Ureter (tissue), 1 donor: ENCODE measurements at regions not wholly inside any gene's neighbourhood (a gene's known extent, or its start where the extent isn't known, plus 50 kb on each side); places are given as distances from the start of the nearest gene placed in this dataset.

Experiments used
- DNase-seq: peaks from one replicate; pipeline ENCODE4 v3.0.0-alpha.2; 2020; ENCODE audit warnings: low spot score
- donor health status: DM: yes; HTN: yes; CAD: no.

- DNase-seq = no peak
Observed at GRCh38 chr10:4485636-4486035, 340.4 kb upstream of the AKR1E2 start.

DNA sequence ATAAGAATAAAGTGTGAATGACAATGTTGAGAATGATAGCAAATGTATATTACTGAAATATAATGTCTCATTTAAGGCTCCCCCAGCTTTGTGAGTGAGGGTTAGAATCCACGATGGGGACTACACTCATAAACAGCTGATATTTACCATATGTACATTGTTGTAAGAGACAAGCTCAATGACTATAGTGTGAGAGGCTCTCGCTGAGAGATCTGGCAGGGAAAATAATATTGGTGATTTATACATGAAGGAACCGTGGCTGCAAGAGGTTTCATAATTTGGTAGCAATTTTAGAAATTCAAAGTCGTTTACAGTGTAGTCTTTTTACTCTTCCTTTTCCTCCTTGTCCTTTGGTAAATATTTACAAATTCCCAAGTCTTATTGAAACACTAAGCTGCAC, 342.2 kb upstream of the AKR1E2 start:
- DNase-seq = no peak

GRCh38 chr10:4482659-4483058, 343.3 kb upstream of the AKR1E2 start:
- no peak for DNase-seq

DNA sequence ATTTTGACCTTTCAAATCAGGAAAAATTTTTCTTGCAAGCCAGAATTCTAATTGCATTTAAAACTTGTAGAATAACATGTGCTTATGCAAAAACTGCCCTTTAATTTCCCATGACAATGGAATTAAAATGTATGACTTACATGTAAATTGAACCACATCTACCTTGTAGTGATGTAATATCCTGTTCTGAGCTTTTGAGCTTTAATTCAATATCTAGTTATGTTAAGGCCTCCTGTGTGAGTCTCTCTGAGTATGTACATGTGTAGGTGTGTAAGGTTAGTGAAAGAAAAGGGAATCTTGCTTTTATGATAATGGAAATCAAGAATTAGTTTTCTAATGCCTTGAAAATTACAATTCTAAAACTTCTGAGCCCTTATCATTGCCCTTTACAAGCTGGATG, 344.8 kb upstream of the AKR1E2 start:
- no peak for DNase-seq

GRCh38 chr10:4479342-4479741, 346.7 kb upstream of the AKR1E2 start:
- DNase-seq = no peak

GRCh38 chr10:4477664-4478063, 348.3 kb upstream of the AKR1E2 start:
- DNase-seq = no peak

GRCh38 chr10:4475827-4476490, 350.0 kb upstream of the AKR1E2 start:
- DNase-seq = no peak

GRCh38 chr10:4474829-4475228, 351.2 kb upstream of the AKR1E2 start:
- no peak for DNase-seq

DNA sequence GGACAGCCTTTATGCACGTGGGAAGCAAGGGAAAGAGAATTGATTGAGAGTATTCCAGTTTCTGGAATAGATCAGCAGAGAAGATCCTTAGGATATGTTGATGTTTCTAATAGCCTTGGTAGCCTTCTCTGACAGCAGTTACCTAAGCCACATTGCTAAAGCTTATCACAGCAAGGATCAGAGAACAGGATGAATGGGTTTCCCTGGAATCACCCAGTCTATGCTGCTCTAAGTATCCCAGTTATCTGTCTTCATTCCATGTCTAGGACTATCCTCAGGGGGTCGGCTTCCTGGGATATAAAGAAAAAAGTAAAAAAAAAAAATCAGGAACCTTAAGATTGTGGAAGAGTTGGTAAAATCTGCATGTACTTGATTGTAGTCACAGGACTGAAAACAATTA, 352.0 kb upstream of the AKR1E2 start:
- no peak for DNase-seq

- DNase-seq = no peak
Observed at GRCh38 chr10:4472190-4472904, 353.7 kb upstream of the AKR1E2 start.

DNA sequence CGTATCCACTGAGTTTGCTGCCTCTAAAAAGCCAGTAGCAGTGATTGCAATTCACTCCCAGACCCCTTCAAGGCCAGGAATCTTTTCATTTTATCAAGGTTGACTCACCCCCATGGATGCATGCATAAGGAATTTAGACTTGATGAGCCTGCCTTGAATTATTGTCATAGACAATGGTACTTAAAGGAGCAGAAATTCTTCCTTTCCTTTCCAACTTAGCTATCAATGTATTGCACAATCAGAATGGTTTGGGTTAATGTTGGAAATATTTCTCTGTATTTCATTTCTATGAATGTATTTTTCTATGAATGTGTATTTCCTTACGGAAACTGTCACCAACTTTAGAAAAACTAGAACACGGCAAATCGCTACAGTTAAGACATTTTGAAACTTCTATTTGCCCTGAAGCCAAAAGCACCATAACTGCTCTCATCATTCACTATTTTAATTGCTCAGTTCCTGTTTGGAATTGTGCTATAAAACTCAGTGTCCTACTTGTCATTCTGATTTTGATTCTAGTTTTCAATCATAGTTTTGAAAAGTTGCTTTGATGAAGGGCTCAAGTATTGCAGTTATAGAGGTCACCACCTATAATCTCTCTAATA, 355.7 kb upstream of the AKR1E2 start:
- no peak for DNase-seq

DNA sequence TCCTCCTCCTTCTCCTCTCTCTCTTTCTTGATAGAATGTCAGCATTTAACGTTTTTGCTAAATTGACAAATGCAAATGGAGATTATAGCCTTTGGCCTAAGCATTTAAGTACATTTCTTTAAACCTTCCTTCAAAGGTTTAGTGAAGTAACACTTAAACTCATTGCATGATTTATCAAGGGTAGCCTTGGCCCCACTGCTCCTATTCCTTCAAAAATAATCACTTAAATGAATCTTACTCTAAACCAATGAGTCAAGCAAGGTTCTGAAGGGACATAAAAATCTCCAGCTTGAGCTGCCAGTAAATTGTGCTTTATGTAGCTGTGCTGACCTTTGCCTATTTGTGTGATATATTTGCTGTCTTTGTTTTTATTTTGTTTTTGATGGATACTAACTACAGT, 358.5 kb upstream of the AKR1E2 start:
- DNase-seq = no peak

- DNase-seq = no peak
Observed at GRCh38 chr10:4460267-4460666, 365.7 kb upstream of the AKR1E2 start.

DNA sequence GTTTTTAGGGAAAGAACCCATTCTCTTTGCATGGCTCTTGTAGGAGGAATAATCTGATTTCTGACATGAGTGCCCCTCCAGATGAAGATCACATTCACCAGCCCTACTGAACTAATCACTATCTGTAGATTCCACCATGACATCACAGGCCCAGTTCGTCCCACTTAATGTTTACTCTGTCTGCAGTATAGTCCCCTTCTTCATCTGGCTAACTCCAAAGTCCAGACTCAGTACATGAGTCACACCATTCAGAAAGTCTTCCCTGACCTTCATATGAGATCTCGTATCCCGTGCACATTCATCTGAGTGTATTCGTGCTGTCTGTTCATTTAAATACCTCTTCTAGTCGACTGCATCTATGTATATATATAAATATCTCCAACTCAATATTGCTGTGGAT, 366.5 kb upstream of the AKR1E2 start:
- DNase-seq = no peak

- no peak for DNase-seq
Observed at GRCh38 chr10:4457597-4457996, 368.4 kb upstream of the AKR1E2 start.

GRCh38 chr10:4456776-4457175, 369.2 kb upstream of the AKR1E2 start:
- no peak for DNase-seq

DNA sequence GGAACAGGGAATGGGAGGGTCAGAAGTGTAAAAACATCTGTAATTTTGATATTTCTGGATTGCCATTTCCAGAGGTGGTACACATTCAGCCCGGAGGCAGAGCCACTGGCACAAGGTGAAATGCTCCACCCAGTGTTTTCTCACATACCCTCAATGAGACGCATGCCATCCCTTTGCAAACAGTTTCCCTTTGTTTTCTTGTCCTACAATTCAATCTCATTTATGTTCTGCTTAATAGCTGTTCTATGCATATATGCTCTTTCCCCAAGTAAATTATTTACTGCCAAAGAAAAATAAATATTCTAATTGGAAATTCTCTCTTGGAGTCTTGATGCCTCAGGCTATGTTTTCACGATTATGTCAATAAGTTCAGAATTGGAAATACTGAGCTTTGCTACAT, 369.7 kb upstream of the AKR1E2 start:
- DNase-seq = no peak

DNA sequence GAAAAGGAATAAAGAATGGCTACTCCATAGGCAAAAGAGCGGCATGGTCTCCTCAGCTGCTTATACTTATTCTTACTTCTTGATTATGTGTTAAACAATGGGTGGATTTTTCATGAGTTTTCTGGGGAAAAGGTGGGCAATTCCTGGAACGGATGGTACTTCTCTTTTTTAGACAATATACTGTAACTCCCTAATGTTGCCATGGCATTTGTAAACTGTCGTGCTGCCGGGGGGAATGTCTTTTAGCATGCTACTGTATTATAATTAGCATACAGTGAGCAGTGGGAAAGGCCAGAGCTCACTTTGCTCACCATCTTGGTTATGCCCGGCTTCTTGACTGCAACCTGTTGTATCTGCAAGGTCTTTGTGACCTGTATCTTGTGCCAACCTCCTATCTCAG, 372.1 kb upstream of the AKR1E2 start:
- no peak for DNase-seq

- no peak for DNase-seq
Observed at GRCh38 chr10:4453276-4453675, 372.7 kb upstream of the AKR1E2 start.

DNA sequence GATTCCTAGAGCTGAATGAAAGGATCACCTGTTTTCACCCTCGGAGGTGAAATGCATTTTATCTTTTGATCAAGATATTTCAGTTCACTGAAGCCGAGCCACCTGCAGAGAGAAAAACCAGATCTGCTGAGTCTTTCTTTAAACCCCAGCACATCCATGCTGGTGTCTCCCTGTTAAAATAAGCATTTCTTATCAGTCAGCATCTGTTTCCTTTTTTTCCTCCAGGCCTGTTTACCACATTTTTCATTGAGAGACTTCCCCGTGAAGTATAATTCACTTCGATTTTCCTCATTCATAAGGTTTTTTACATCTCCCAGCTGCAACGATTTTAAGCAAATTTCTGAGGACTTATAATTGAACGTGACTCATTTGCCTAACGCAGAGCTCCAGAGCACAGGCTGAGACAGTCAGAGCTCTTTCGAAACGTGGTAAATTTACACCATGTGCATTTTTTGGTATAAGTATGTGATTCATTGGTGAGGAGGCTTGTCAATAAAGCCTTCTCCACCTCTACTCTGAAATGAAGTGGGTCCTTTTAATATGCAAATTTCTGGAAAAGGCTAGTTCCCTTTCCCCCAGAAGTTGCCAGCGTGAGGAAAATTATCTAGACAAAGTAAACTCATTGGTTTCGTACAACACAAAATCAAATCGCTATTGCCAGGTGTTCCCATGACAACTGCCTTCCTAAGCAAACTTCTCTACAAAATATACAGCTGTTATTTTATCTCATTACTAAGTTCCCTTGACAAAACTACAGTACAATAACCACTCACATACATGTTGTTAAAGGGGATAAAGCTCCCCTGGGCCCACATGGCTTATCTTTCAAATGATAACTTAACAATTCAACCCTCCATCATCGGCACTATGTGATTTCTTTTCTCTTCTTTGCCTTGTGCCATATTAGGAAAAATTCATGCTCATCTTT, 374.8 kb upstream of the AKR1E2 start:
- no peak for DNase-seq

- DNase-seq = no peak
Observed at GRCh38 chr10:4450169-4450568, 375.8 kb upstream of the AKR1E2 start.

DNA sequence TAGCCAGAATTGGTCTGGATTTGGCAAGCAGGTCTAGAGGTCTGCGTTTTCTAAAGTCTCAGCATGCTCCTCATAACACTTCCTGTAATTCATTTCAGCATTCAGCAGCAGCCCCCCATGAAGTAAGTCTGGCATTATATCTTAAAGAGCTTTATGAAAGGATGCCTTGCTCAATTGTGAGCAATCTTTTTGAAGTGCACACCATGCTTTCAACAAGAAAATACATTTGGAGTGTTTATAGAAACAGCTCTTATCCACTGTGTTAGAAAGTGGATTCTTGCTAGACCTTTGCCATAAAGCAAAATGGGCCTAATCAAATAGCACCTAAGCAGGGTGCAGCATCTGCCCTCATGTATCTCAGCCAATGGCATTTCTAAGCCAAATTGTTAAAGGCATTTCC, 378.0 kb upstream of the AKR1E2 start:
- no peak for DNase-seq
